ENCODE measurements at regions not wholly inside any gene's neighbourhood (a gene's known extent, or its start where the extent isn't known, plus 50 kb on each side); places are given as distances from the start of the nearest gene placed in this dataset.

DNA sequence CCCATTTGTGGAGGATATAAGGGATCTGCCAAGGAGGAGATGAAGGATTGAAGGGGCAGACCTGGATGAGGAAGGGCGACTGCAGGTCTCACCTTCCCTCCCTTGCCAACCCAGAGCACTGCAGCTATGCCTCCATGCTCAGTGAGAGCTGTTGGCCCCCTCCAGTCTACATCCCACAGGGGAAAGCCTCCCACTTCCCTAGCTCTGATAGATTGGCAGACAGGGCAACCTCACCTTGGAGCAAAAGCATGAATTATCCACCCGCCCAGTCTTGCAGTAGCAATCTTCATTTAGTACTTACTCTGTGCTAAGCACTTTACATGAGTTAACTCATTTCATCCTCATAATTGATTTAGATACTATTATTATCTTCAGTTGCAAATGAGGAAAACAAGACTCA lies 70.4 kb upstream of the SMNDC1 start:
- no peak for DNase-seq (ENCODE audit: low spot score)

DNA sequence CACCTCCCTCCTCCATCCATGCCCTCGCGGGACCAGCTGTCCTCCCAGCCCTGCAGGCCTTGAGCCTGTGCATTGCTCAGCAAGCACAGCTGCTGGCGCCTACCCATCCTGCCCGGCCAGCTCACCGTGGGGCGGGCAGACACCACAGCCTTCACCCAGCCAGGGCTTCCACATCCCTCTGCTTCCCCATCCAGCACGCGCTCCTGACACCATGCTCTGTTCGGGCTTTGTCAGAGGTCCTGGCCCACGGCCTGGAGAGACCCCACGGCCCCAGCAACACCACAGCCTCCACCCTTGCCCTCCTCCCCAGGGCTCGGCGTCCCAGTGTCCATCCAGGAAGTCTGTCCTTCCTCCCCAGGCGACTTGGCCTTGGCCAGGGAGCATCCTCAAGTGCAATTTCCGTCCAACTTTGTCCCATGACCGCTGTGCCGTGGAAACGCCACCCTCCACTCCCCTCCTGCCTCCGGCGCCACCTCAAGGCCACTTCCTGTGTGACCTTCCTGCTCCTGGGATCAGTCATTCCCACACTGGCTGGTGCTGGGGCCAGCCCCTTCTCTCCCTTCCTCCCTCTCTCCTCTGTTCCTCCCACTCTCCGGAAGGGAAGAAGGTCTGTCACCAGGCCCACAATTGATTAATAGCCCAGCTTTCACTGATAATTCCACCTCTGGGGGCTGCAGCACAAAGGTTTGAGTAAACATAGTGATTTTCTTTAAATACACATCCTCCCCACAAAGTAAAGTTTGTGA lies 71.5 kb upstream of the SMNDC1 start:
- no peak for DNase-seq (ENCODE audit: low spot score)

DNA sequence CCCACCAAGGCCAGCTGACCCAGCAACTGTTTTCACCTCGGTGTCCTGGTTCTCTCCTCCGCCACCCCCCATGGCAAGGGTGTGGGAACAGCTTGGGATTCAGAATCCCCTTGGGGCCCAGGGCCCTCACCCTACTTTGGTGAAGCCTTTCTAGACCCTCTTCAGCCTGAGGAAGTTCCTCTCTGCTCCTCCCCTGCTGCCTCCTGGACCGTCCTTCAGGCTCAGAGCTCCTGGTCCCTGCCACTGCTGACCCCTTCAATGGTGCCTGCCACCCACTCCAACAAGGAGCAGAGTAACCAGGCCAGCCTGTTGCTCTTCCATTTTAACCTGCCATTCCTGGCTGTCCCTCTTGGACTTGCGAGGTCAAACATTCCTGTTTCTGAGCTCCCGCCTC lies 72.0 kb upstream of the SMNDC1 start:
- DNase-seq (ENCODE audit: low spot score), result no peak

DNA sequence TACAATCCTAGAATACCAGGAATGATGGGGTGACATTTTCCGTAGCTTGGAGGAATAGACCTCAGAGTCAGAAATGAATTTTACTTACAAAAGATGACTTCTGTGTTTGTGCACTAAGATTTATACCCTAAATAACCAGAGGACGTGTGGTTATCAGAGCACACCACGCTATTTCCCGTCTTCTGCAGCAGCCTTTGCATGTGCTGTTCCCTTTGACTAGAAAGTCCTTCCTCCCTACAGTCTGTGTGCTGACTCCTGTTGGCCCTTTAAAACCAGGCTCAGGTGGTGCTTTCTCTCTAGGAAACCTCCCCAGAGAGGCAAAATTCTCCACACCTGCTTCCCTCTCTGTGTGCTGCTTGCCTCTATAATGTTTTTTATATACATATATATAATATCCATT lies 73.3 kb upstream of the SMNDC1 start:
- no peak for DNase-seq (ENCODE audit: low spot score)

DNA sequence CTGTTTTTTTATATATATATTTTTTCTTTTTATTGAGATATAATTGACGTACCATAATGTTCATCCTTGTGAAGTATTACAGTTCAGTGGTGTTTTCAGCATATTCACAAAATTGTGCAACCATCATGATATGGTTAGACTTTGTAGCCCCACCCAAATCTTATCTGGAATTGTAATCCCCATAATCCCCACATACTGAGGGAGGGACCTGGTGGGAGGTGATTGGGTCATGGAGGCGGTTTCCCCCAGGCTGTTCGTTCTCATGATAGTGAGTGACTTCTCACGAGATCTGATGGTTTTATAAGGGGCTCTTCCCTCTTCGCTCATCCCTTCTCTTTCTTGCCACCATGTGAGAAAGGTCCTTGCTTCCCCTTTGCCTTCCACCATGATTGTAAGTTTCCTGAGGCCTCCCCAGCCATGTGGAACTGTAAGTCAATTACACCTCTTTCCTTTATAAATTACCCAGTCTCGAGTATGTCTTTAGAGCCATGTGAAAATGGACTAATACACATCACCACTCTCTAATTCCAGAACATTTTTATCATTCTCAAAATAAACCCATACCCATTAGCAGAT lies 73.9 kb upstream of the SMNDC1 start:
- DNase-seq (ENCODE audit: low spot score), result no peak

DNA sequence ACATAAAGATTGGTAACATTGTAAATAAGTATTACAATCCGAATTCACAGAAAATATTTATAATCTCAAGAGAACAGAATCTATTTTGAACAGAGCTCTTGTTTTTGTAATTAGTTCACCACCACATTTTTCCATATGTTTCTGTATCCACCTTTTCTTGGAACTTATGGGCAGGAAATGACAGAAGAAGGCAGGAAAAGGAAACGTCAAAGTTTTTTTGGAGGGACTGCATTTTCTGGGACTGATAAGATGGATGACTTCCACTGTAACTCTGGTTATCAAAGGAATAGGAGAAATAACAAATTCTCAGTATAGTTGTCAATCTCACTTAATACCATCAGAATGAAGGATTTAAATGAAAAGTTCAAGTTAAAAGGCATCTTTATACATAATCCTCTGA lies 75.1 kb upstream of the SMNDC1 start:
- DNase-seq (ENCODE audit: low spot score), result no peak

DNA sequence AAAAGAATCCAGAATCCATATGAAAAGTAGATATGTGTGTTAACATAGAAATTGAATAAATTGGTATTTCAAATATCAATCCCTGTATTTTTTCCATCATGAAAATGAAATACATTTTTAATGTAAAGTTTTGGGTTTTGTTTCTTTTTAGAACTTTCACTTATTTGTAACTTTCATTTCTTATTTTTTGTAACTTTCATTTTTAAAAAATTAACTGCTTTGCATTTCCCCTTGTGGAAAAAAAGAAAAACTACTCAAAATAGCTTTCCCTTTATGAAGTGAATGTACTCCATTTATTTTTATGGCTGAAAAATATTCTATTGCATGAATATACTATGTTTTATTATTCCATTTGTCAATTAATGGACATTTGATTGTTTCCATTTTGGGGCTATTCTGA lies 75.6 kb upstream of the SMNDC1 start:
- DNase-seq (ENCODE audit: low spot score), result no peak

DNA sequence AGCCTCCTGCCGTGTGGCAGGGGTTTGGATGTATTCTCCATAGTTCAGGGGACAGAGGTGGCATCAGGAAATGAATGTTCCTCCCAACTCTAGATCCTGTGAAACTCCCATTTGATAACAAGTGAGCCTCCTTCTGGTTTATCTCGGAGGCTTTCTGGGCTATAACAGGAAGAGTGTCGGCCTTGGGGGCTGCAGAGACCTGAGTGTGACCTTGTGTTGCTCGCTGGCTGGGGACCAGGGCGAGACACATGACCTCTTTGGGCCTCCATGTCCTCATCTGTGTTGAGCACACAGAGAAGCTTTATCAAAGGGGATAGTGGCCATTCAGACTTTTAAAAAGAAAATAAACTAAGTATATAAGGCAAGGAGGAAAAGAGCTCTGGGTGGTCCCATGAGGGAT lies 78.0 kb upstream of the SMNDC1 start:
- DNase-seq (ENCODE audit: low spot score), result no peak

DNA sequence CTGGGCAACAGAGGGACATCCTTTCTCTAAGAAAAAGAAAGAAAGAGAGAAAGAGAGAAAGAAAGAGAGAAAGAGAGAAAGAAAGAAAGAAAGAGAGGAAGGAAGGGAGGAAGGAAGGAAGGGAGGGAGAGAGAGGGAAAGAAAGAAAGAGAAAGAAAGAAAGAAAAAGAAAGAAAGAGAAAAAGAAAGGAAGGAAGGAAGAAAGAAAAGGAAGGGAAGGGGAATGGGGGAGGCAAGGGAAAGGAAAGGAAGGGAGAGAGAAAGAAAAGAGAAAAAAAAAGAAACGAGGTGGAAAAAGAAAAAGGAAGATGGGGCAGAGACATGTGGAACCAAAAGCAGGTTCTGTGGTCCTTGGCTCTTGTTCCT lies 82.9 kb upstream of the SMNDC1 start:
- no peak for DNase-seq (ENCODE audit: low spot score)

DNA sequence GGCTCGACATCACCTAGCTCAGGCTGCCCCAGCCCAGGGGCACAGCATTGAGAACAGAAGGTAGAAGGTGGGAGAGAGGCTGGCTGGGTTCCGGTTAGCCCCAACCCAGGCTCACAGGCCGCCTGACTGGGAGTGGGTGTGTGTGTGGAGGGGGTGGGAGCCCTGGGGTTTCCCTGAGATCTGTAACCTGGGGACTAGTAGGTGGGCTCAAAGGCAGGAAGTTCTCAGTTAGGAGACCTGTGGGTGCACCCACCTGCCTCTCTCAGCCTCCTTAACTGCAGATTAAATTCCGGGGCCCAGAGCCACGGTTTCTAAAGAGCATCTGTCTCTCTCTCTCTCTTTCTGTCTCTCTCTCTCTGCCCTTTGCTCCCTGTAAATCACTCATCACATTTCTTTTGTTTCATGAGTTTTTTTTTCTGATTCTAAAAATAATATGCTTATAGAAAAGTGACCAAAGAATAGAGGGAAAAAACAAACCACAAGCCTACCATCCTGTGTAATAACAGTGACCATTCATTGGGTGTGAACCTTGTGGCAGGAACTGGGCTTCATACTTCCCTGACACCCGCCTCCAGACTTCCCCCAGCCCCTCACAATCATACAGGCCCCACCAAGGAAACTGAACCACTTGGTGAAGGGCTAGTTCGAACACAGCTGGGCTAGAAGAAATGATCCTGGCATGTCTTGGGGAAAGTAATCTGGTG lies 83.4 kb upstream of the SMNDC1 start:
- no peak for DNase-seq (ENCODE audit: low spot score)

DNA sequence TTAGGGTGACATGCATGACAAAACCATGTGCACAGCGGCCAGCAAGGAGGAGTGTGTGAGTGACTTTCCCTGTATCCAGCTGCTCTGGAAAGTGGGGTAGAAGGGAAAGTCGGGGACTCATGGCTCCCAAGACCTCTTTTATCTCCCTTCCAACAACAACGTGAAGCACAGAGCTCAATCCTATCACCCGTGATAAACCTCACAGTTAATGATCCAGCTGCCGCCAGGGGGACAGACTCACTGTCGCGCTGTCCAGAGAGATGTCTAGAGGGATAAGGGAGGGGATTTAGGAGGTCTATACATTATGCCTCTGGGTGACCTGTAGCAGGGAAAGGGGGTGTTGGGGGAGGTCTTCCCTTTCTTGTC lies 84.0 kb upstream of the SMNDC1 start:
- no peak for DNase-seq (ENCODE audit: low spot score)

DNA sequence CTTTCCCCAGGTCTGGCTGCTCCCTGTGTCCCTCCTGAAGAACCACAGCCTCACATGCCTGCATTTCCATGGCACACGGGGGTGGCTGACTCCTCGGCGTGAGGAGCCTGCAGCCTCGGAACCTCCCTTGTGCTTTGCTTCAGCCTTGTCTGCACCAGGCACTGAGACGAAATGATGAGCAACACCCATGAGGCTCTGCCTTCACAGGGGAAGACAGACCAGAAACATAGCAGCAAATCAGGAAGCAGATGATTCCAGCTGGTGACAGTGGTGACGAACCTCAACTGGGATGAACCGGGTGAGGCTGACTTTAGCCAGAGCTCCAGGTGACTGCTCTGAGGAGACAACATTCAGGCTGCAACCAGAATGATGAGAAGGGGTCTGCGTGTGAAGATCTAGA lies 84.5 kb upstream of the SMNDC1 start:
- DNase-seq (ENCODE audit: low spot score), result no peak

DNA sequence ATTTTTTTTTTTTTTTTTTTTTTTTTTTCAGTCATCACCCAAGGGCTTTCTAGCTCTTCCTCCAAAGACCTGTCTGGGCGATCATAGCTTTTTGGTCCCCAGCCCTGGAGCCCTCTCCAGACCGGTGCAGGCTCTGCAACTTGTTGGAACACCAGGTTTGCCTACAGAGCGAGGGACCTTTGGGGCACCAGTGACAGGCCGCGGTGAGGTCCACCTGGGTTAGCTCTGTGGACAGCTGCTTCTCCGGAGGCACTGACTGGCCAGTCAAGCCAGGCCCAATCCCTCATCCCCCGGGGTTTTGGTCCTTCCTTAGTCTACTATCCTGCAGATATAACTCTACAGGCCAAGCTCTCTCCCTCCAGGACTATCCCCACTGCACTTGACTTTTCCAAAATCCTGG lies 86.8 kb upstream of the SMNDC1 start:
- DNase-seq (ENCODE audit: low spot score), result no peak

DNA sequence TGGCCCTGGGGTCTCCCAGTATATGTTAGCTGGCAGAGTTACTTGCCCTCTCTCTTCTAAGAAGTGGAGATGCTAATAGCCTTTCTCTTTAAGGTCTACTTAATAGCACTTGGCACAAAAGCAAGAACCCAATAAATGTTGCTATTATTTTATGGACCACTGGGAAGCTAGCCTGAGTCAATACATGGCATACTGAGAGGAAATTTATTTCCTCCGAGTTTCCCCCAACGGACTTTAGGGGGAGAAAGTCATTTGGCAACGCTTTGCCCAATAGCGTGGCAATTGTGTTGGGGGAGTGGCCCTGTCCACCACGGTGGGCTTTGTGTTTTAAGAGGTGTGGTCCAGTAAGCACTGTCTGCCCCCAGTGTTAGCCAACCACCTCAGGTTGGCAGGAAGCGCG lies 87.4 kb upstream of the SMNDC1 start:
- no peak for DNase-seq (ENCODE audit: low spot score)

DNA sequence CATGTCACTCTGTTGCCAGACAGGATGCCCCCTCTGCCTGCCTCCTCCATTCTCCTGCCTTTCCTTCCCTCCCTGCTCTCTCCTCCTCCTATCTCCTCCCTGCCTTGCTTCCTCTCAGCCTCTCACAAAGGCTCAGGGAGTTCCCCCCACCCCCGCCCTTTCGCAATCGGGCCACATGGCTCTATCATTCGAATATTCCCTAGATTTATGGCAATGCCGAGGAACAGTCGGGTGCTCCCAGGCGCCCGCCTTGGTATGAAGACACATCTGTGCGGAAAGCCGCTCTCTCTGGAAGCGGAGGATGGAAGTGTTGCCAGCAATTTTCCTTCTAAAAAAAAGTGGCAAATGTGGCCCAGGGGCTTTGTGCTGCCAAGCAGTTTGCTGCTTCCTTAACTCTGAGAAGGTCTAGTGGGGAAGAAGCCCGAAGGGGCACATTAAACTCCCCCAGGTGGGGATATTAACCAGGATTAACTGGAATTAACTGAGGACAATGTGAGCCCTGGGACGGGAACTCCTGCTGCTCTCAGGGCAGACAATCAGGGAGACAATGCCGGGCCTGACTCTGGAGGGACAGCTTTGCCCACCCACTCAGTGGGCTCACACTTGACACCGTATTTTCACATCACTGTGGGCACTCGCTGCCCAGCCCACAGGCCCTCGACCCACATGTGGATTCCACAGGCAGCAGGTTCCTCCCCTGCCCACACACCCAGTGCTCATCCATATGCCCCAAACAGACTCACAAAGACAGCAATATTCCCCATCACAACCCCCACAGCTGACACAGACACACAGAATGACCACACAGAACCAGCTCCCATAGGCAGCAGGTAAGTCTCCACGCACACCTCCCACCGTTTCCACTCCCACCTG lies 88.4 kb upstream of the SMNDC1 start:
- no peak for DNase-seq (ENCODE audit: low spot score)

DNA sequence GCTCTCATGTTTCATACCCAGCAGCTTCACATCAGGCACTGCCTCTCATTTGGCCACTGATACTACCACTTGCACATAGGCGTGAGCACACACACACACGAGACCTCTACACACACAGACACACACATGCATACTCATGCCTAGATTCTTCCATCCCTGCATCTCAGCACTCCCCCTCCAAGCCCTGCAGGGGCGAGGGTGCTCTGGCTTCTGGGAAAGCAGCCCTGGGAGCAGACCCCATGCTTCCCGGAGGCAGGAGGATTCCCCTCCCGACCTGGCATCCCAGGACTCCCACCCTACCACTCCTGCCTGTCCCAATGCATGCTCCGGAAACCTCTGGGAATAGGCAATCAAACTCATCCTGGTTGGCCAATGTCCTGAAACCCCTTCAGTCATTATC lies 89.1 kb upstream of the SMNDC1 start:
- no peak for DNase-seq (ENCODE audit: low spot score)

DNA sequence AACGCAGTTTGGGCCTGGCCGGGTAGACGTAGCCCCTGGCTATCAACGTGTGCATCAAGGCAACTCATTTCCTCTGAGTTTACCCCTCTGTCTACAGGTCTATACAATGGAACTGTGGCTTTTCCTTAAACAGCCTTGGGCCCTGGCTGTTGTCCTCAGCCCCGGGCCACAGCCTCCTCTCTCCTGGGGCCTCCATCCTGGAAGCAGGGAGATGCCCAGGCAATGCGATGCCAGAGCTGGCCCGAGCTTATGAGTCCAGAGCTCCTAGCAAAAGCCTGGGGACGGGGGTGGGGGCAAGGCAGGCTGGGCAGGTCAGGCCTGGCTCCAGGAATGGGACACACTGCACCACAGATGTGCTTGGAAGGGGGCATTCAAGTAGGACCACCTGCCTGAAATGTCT lies 89.6 kb upstream of the SMNDC1 start:
- DNase-seq (ENCODE audit: low spot score), result no peak

DNA sequence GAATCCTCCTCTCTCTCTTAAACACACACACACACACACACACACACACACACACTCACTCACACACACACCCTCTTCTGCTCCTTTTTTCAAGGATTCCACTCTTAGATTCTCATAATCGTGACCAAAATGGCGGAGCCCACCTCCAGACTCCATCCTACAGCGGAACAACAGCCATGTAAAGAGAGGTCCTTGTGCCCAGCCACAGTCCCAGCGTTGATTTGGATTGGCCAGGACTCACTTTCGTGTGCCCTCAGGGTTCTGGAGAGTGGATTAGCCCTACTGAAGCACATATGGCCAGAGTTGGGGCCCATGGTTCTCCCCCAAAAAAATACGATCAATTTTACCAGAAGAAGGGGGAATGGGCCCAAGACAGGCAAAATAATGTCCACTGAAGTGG lies 90.2 kb upstream of the SMNDC1 start:
- no peak for DNase-seq (ENCODE audit: low spot score)

DNA sequence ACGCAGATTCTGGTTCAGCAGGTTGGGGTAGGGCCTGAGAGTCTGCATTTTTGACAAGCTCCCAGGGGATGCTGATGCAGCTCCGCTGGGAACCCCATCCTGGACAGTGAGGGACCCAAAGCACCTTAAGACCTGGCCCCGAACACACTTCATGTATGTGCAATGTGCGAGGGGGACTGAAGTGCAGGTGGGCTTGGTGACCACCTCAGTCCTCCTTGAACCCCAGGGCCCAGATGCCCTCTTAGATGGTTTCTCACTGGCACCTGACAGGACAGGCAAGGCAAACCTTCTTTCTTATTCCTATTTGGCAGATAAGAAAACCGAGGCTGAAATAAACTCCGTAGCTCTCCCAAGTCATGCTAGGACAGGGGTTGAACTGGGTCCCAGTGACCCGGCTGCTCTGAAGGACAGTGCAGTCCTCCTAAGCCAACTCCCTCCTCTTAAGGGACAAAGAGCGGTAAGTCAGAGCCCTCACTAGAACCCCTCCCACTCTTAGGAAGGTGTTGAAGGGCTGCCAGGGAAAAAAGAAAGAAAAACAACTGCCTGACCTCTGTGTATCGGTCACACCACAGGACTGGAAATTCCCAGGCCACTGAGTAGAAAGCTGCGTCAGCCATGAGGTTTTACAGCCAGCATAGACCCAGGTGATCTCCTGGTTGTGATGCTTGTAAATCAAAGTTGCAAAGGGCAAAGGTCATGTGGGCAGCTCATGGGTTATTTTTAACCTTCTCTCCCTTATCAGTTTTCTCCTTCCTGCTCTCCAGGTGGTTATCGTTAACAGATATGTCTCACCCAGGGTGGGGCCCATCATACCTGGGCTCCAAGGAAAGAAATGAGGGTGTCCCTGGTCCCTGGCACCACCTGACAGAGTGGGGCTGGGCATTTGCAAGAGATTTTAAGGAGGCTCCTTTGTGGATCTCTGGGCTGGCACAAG lies 90.9 kb upstream of the SMNDC1 start:
- no peak for DNase-seq (ENCODE audit: low spot score)

DNA sequence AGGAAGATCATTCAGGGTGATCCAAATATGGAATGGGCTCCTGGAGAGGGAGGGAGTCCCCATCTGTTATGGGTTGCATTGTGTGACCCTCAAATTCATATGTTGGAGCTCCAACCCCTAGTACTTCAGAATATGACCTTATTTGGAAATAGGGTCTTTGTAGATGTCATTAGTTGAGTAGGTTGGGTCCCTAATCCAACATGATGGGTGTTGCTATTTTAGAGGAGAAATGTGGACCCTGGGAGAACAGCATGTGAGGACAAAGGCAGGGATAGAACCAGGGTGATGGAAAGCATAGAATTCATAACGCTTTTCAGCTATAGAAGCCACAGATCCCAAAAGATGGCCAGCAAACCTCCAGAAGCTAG lies 91.5 kb upstream of the SMNDC1 start:
- no peak for DNase-seq (ENCODE audit: low spot score)

DNA sequence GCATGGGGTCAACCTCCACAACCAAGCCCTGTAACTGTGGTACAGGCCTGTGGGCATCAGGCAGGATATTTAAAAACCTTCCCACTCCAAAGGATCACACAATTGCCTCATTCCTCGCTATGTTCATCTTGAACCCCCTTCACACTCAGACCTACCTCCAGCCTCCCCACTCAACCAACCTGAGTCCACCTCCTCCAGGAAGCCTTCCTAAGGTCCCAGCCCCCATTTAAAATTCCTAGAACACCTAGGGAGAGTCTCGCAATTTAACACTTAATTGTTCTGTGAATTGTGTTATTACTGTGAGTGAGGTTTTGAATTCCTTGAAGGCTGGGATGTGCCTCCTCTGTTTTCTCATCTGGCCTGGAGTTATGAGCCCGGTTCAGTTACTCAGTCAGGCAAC lies 93.1 kb upstream of the SMNDC1 start:
- DNase-seq (ENCODE audit: low spot score), result no peak
